ENCODE measurements at regions not wholly inside any gene's neighbourhood (a gene's known extent, or its start where the extent isn't known, plus 50 kb on each side); places are given as distances from the start of the nearest gene placed in this dataset.

DNA sequence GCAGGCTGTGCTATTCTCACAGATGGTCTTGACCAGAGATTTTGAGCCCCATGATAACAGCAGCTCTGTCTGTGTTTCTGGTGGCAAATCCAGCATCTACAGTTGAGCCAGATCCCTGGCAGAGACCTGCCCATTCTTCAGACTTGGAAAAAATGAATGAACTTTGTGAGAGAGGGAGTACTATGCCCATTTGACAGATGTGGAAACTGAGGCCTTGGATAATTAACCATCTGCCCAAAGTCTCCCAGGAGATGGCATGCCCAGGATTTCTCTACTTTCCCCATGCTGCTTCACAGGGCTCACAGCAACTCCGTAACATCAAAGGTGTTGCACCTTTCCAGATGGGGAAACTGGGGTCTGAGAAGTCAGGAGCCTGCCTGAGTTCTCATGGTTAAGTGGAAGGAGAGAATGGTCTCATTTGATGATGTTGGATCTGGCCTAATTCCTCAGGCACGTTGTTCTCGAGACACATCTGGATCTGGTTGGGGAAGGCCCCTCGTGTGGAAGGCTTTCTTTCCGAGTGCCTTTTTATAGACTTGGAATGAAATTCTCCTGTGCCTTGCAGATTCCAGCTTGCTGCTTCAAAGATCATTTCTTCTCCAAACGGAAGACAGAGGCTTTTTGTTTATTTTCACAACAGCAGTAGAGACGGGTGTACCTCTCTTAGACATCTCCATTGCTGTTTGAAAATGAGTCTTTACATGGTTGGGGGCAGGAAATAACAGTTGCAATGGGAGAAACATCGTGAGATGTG lies 73.3 kb upstream of the STX18 start:
- H4K20me1 ChIP-seq (ENCODE audit: insufficient read depth): no peaks in the 10 kb centered on the region
- H3K36me3 ChIP-seq (replicated peaks in 1 of 2; ENCODE audit: control insufficient read depth in 1 of 2, insufficient read depth in 2 of 2, low read length in 1 of 2): no peaks in the 10 kb centered on the region
- H3K27ac ChIP-seq (ENCODE audit: low read depth in 2 of 2, low read length in 1 of 2): no peak overlapping the region
- ChIA-PET POLR2A (no interaction called here), CTCF (no interaction called here)
- no peak for DNase-seq
- H3K9me2 ChIP-seq: no peaks in the 10 kb centered on the region
- no peaks in the 10 kb centered on the region for H3K9me3 ChIP-seq
- no peak overlapping the region for H3K9ac ChIP-seq
- no peak for TF ChIP-seq ELF1 (IDR thresholded peaks at IDR 0.05)
- no peak for TF ChIP-seq NRF1 (IDR thresholded peaks at IDR 0.05; ENCODE audit: low read depth, low read length)
- TF ChIP-seq, protein P1, sequence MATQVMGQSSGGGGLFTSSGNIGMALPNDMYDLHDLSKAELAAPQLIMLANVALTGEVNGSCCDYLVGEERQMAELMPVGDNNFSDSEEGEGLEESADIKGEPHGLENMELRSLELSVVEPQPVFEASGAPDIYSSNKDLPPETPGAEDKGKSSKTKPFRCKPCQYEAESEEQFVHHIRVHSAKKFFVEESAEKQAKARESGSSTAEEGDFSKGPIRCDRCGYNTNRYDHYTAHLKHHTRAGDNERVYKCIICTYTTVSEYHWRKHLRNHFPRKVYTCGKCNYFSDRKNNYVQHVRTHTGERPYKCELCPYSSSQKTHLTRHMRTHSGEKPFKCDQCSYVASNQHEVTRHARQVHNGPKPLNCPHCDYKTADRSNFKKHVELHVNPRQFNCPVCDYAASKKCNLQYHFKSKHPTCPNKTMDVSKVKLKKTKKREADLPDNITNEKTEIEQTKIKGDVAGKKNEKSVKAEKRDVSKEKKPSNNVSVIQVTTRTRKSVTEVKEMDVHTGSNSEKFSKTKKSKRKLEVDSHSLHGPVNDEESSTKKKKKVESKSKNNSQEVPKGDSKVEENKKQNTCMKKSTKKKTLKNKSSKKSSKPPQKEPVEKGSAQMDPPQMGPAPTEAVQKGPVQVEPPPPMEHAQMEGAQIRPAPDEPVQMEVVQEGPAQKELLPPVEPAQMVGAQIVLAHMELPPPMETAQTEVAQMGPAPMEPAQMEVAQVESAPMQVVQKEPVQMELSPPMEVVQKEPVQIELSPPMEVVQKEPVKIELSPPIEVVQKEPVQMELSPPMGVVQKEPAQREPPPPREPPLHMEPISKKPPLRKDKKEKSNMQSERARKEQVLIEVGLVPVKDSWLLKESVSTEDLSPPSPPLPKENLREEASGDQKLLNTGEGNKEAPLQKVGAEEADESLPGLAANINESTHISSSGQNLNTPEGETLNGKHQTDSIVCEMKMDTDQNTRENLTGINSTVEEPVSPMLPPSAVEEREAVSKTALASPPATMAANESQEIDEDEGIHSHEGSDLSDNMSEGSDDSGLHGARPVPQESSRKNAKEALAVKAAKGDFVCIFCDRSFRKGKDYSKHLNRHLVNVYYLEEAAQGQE (IDR thresholded peaks at IDR 0.05; ENCODE audit: low read depth, low read length): no peak
- TF ChIP-seq, protein P2, sequence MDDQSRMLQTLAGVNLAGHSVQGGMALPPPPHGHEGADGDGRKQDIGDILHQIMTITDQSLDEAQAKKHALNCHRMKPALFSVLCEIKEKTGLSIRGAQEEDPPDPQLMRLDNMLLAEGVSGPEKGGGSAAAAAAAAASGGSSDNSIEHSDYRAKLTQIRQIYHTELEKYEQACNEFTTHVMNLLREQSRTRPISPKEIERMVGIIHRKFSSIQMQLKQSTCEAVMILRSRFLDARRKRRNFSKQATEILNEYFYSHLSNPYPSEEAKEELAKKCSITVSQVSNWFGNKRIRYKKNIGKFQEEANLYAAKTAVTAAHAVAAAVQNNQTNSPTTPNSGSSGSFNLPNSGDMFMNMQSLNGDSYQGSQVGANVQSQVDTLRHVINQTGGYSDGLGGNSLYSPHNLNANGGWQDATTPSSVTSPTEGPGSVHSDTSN (IDR thresholded peaks at IDR 0.05): no peak
- TF ChIP-seq CHD2 (IDR thresholded peaks at IDR 0.05; ENCODE audit: low read length, partially characterized antibody): no peak
- TF ChIP-seq JUND (IDR thresholded peaks at IDR 0.05): no peak
- no peak for TF ChIP-seq SIN3A (IDR thresholded peaks at IDR 0.05; ENCODE audit: borderline replicate concordance, low read depth, low read length)
- TF ChIP-seq RAD21 (IDR thresholded peaks at IDR 0.05; ENCODE audit: low read length): no peak
- no peak for TF ChIP-seq SMC3 (IDR thresholded peaks at IDR 0.05; ENCODE audit: low read depth, low read length)
- no peak for TF ChIP-seq FOXM1 (IDR thresholded peaks at IDR 0.05; ENCODE audit: low read depth)
- TF ChIP-seq, protein P3, sequence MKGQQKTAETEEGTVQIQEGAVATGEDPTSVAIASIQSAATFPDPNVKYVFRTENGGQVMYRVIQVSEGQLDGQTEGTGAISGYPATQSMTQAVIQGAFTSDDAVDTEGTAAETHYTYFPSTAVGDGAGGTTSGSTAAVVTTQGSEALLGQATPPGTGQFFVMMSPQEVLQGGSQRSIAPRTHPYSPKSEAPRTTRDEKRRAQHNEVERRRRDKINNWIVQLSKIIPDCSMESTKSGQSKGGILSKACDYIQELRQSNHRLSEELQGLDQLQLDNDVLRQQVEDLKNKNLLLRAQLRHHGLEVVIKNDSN (IDR thresholded peaks at IDR 0.05; ENCODE audit: borderline replicate concordance, low read depth): no peak
- no peak for TF ChIP-seq RCOR1 (IDR thresholded peaks at IDR 0.05; ENCODE audit: low read length)
- no peaks in the 10 kb centered on the region for H3F3A ChIP-seq (replicated peaks; ENCODE audit: insufficient read depth)
- no peaks in the 10 kb centered on the region for H3K27me3 ChIP-seq (ENCODE audit: insufficient read depth)
- H2AFZ ChIP-seq (ENCODE audit: low read depth): no peak overlapping the region
- H3K4me2 ChIP-seq: no peak overlapping the region
- 76% methylated on average over 6 of the region's 8 CpGs for WGBS (ENCODE audit: low lambda C conversion rate)
- no peak overlapping the region for H3K4me3 ChIP-seq (ENCODE audit: low read depth in 2 of 2, low read length in 1 of 2)
- H3K4me1 ChIP-seq (ENCODE audit: control insufficient read depth in 1 of 2, insufficient read depth in 2 of 2, low read depth in 1 of 2, low read length in 1 of 2): no peaks in the 10 kb centered on the region; a peak in 1 of 4 replicates
- no peaks in the 10 kb centered on the region for H3K79me2 ChIP-seq (ENCODE audit: insufficient read depth)

Data from SK-N-SH (cell line).